CD4-positive, alpha-beta T cell (primary cell): ENCODE measurements at regions not wholly inside any gene's neighbourhood (a gene's known extent, or its start where the extent isn't known, plus 50 kb on each side); places are given as distances from the start of the nearest gene placed in this dataset.
A peak's percentile ranks its signal among the peaks of the same experiment; 100 is the strongest.

Experiments used
- ATAC-seq: fragments of 200-7000 bp; cut with Tn5 transposase; one replicate; pipeline ENCODE4 v1.10.0; 2022; ENCODE audit warnings: mild to moderate bottlenecking; ENCODE audit not compliant: poor library complexity
- CTCF ChIA-PET: fragments of 350-600 bp; sonication (Branson Sonifier 250); formaldehyde crosslinking; loops from one replicate; lab custom pipeline; 2021; ENCODE audit warnings: antibody characterized with exemption, inconsistent platforms; lab: Charles Lee
- POLR2A ChIA-PET: fragments of 350-600 bp; sonication (Branson Sonifier 250); formaldehyde crosslinking; loops from one replicate; lab custom pipeline; 2021; ENCODE audit warnings: antibody characterized with exemption, inconsistent platforms; lab: Charles Lee
- DNase-seq, 14 experiments: peaks; one replicate each; pipeline ENCODE4 v3.0.0-alpha.2; 2013 to 2020; ENCODE audit warnings: mixed read lengths in 2 of 14
- H3K27ac ChIP-seq, 2 donors: one replicate each; pipeline versions ENCODE4 v1.5.1 to v1.7.0; 2013; ENCODE audit warnings: low read length in 2 of 2, low read depth in 1 of 2, mild to moderate bottlenecking in 1 of 2
- H3K27me3 ChIP-seq, 2 experiments: 1 replicate in 1 of 2; 2 replicates in 1 of 2; pipeline versions ENCODE4 v1.6.1 to v1.7.0; 2013; ENCODE audit warnings: low read length in 2 of 2, control low read depth in 1 of 2, mild to moderate bottlenecking in 1 of 2, moderate library complexity in 1 of 2; ENCODE audit not compliant: insufficient read depth in 2 of 2, control insufficient read depth in 1 of 2
- H3K36me3 ChIP-seq: one replicate; pipeline ENCODE4 v1.6.1; 2013; ENCODE audit warnings: low read length, control low read depth; ENCODE audit not compliant: insufficient read depth
- H3K4me1 ChIP-seq: one replicate; pipeline ENCODE4 v1.6.1; 2013; ENCODE audit warnings: low read length, control low read depth; ENCODE audit not compliant: insufficient read depth
- H3K4me3 ChIP-seq: one replicate; pipeline ENCODE4 v1.5.1; 2013; ENCODE audit warnings: mild to moderate bottlenecking, low read length, moderate library complexity
- H3K9me3 ChIP-seq, 2 experiments: 1 replicate in 1 of 2; 2 replicates in 1 of 2; pipeline versions ENCODE4 v1.6.1 to v1.7.0; 2013; ENCODE audit warnings: low read length in 2 of 2, mild to moderate bottlenecking in 2 of 2, control low read depth in 1 of 2, moderate library complexity in 1 of 2; ENCODE audit not compliant: control insufficient read depth in 1 of 2, insufficient read depth in 1 of 2
- H3K27ac Mint-ChIP-seq: one replicate; pipeline ENCODE4 v1.8.0; 2020; ENCODE audit warnings: mixed read lengths
- H3K27me3 Mint-ChIP-seq: one replicate; pipeline ENCODE4 v1.8.0; 2021; ENCODE audit warnings: mixed read lengths
- H3K36me3 Mint-ChIP-seq: one replicate; pipeline ENCODE4 v1.8.0; 2021; ENCODE audit warnings: low read depth, mixed read lengths
- H3K4me1 Mint-ChIP-seq: one replicate; pipeline ENCODE4 v1.8.0; 2021; ENCODE audit warnings: low read depth, mixed read lengths
- H3K4me3 Mint-ChIP-seq: one replicate; pipeline ENCODE4 v1.8.0; 2020; ENCODE audit warnings: mild to moderate bottlenecking, mixed read lengths
- H3K9me3 Mint-ChIP-seq: one replicate; pipeline ENCODE4 v1.8.0; 2020; ENCODE audit warnings: mixed read lengths
- intact Hi-C, 2 experiments: fragments of 100-400 bp; cut with DNase I in 1 of 2; cut with micrococcal nuclease in 1 of 2; formaldehyde crosslinking; loops; one replicate each; pipeline versions ENCODE4 v1.15.1 to v1.9.0; 2023 to 2025; cut with DNase I, micrococcal nuclease
- TF ChIP-seq, protein P1 (sequence below): fragments of 200-600 bp; IDR thresholded peaks from one replicate; pipeline ENCODE4 v1.8.0; 2022; ENCODE audit warnings: antibody characterized with exemption, mild to moderate bottlenecking

DNA sequence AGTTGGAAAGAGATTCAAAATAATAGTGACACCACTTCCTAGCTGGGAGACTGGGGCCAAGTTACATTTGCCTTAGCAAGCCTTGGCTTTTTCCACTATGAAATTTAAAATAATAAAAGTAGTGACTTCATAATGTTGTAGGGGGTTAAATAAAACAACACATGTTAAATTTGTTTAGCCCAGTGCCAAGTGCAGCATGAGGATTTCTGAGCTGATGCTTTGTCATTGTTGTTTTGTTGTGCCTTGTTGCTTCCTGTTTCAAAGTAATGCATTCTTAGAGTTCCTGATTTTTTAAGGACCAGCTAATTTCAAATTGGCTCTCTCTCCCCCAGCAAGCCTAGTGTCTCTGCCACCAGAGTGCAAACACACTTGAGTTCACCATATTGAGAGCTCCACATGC is 270.7 kb upstream of the PAPPA start:
- no peaks in the 10 kb centered on the region for H3K27me3 Mint-ChIP-seq
- TF ChIP-seq, protein P1, sequence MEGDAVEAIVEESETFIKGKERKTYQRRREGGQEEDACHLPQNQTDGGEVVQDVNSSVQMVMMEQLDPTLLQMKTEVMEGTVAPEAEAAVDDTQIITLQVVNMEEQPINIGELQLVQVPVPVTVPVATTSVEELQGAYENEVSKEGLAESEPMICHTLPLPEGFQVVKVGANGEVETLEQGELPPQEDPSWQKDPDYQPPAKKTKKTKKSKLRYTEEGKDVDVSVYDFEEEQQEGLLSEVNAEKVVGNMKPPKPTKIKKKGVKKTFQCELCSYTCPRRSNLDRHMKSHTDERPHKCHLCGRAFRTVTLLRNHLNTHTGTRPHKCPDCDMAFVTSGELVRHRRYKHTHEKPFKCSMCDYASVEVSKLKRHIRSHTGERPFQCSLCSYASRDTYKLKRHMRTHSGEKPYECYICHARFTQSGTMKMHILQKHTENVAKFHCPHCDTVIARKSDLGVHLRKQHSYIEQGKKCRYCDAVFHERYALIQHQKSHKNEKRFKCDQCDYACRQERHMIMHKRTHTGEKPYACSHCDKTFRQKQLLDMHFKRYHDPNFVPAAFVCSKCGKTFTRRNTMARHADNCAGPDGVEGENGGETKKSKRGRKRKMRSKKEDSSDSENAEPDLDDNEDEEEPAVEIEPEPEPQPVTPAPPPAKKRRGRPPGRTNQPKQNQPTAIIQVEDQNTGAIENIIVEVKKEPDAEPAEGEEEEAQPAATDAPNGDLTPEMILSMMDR: no peak
- H3K4me3 Mint-ChIP-seq: no peak overlapping the region
- no peak overlapping the region for H3K27ac Mint-ChIP-seq
- Histone ChIP-seq H3K4me3 (no peak overlapping the region), H3K36me3 (no peaks in the 10 kb centered on the region), H3K4me1 (no peaks in the 10 kb centered on the region), H3K9me3 (peaks cover 0 to 5% of the 10 kb centered on the region in 2 experiments), H3K27ac (no peak overlapping the region), H3K27me3 (no peaks in the 10 kb centered on the region)
- ChIA-PET CTCF (no interaction called here), POLR2A (no interaction called here)
- no peaks in the 10 kb centered on the region for H3K36me3 Mint-ChIP-seq
- DNase-seq (no peak), ATAC-seq (no peak)
- intact Hi-C loops: no loop called here
- no peaks in the 10 kb centered on the region for H3K4me1 Mint-ChIP-seq
- no peaks in the 10 kb centered on the region for H3K9me3 Mint-ChIP-seq

DNA sequence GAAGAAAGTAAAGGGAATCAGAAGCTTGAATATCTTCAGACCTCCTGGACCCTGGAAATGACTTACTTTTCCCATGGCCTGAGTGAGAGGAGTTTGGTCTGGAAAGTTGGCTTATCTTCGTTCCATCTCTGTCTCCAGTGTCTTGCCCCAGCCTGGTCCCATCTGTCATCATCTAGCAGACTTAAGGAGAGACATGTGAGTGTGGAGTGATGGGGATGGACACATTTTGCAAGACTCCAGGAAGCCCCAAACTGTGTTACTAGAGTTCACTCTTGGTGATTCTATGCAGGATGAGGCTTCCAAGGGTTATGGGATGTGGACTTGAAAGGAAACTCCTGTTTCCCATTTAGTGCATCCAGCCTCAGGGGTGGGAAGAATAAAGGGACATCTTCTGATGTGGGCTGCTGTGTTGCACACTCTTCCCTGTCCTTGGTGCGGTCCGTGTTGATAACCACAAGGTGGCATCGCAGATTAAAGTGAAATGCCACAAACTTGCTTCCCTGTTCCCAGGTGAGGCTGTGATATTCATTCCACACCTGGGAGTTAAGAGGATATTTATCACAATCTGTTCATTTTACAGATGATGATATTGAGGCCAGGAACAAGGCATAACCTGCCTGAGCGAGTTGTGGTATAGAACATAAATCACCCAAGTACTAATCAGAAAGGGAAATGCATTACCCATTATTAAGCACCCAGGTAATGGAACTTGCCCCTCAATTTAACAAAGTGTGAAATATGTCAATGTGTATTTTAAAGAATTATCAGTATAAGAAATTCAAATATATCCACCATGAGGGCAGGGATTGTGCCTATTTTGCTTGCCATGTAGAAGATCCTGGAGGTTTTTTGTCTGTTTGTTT is 269.9 kb upstream of the PAPPA start:
- Histone ChIP-seq H3K4me3 (no peak overlapping the region), H3K9me3 (peaks cover 0 to 5% of the 10 kb centered on the region in 2 experiments), H3K27ac (no peak overlapping the region), H3K36me3 (no peaks in the 10 kb centered on the region), H3K27me3 (no peaks in the 10 kb centered on the region), H3K4me1 (no peaks in the 10 kb centered on the region)
- no peak overlapping the region for H3K27ac Mint-ChIP-seq
- no peaks in the 10 kb centered on the region for H3K27me3 Mint-ChIP-seq
- H3K4me1 Mint-ChIP-seq: no peaks in the 10 kb centered on the region
- CTCF ChIA-PET: no interaction called here
- no peak overlapping the region for H3K4me3 Mint-ChIP-seq
- TF ChIP-seq, protein P1: no peak
- no peaks in the 10 kb centered on the region for H3K36me3 Mint-ChIP-seq
- intact Hi-C loops: no loop called here
- POLR2A ChIA-PET: no interaction called here
- H3K9me3 Mint-ChIP-seq: no peaks in the 10 kb centered on the region
- ATAC-seq (no peak), DNase-seq (peak in 1 of 14 experiments; percentile 2)

DNA sequence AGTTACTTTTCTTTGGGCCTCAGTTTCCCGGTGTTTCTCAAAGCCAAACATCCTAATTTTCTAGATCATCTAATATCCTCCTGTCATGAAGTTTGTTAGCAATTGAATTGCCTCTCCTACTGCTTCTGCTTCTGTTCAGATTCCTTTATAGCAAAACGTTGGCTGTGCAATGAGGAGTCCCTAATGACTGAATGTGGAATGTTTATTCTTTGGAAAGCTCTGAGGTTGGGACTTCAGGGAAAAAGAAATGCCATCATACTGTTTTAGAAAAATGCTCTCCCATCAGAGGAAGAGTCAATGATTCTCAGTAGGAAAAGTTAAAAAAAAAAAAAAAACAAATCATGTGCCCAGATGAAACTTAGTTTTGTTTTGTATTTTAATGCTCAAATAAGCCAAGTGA is 268.7 kb upstream of the PAPPA start:
- H3K27ac ChIP-seq: no peak overlapping the region
- Mint-ChIP-seq H3K27me3 (no peaks in the 10 kb centered on the region), H3K4me3 (no peak overlapping the region), H3K36me3 (no peaks in the 10 kb centered on the region), H3K4me1 (no peaks in the 10 kb centered on the region), H3K9me3 (no peaks in the 10 kb centered on the region), H3K27ac (no peak overlapping the region)
- peaks cover 0 to 5% of the 10 kb centered on the region in 2 experiments for H3K9me3 ChIP-seq
- H3K36me3 ChIP-seq: no peaks in the 10 kb centered on the region
- DNase-seq (no peak), ATAC-seq (no peak)
- TF ChIP-seq, protein P1: no peak
- no peaks in the 10 kb centered on the region for H3K27me3 ChIP-seq
- POLR2A ChIA-PET: no interaction called here
- no peaks in the 10 kb centered on the region for H3K4me1 ChIP-seq
- CTCF ChIA-PET: no interaction called here
- intact Hi-C loops: no loop called here
- no peak overlapping the region for H3K4me3 ChIP-seq
